GM18951 (cell line): ENCODE measurements at regions not wholly inside any gene's neighbourhood (a gene's known extent, or its start where the extent isn't known, plus 50 kb on each side); places are given as distances from the start of the nearest gene placed in this dataset.

Experiments used
- POLR2A ChIP-seq: IDR thresholded peaks from 4 replicates; pipeline ENCODE4 v1.6.1; 2011; ENCODE audit warnings: mild to moderate bottlenecking; ENCODE audit not compliant: insufficient read length, insufficient read depth; ENCODE audit errors: extremely low read depth
- in situ Hi-C: fragments of 300-500 bp; cut with MboI; formaldehyde crosslinking; loops from one replicate; pipeline ENCODE4 v1.12.0; 2022; ENCODE audit warnings: low sequenced_read_pairs, mixed read lengths, inconsistent platforms; ENCODE audit not compliant: unreplicated experiment

- in situ Hi-C loops = no loop called here
- no peak for TF ChIP-seq POLR2A
Observed at GRCh38 chr1:199639453-199639852, 388.1 kb upstream of the NR5A2 start.

DNA sequence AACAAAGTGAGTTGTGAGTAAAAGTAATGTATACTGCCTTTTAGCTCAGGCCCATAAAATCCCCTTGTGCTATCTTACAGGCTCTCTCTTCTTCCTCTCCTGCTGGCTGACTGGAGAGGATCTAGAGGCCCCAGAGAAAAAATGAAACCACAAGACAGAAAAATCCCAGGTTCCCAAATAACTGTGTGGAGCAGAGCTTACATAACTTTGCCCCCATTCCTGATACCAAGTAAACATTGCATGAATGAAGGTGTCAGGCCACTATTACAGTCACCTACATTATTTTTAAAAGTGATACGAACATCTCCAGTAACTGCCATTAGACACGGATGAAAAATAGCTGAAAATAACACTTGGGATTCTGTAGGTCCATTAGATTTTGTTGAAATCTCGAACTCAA lies 386.0 kb upstream of the NR5A2 start:
- in situ Hi-C loops = no loop called here
- TF ChIP-seq POLR2A = no peak

GRCh38 chr1:199644912-199645311 lies 382.6 kb upstream of the NR5A2 start:
- in situ Hi-C loops = no loop called here
- TF ChIP-seq POLR2A = no peak

GRCh38 chr1:199646761-199647160 lies 380.7 kb upstream of the NR5A2 start:
- TF ChIP-seq POLR2A = no peak
- in situ Hi-C loops = no loop called here

DNA sequence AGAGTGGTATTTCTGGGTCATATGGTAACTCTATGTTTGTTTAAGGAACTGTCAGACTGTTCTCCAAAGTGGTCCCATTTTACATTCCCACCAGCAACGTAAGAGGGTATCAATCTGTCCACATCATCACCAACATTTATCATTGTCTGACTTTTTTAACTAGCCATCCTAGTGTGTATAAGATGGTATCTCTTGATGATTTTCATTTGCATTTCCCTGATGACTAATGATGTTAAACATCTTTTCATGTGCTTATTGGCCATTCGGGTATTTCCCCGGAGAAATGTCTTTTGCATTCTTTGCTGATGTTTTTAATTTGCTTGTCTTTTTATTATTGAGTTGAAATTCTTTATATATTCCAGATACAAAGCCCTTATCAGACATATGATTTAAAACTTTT lies 370.1 kb upstream of the NR5A2 start:
- in situ Hi-C loops = no loop called here
- TF ChIP-seq POLR2A = no peak

- in situ Hi-C loops = no loop called here
- TF ChIP-seq POLR2A = no peak
Observed at GRCh38 chr1:199660071-199660470, 367.4 kb upstream of the NR5A2 start.

DNA sequence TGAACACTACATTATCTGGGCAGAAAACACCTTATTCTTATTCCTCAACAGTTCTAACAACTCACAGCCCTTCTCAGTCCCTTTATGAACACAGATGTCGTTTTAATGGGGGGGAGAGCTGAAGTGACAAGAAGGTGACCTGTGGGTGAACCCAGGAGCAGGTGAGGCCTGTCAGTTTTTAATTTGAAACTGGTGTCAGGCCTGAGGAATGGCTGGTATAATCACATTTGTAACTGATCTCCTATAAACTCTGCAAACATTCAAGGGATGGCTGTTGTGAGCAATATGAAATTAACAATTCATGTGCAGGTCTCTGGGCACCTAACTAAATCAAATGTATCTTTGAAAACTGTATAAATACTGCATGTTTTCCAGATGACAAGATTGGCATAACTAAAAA lies 362.1 kb upstream of the NR5A2 start:
- in situ Hi-C loops = no loop called here
- no peak for TF ChIP-seq POLR2A

GRCh38 chr1:199667089-199667488 lies 360.4 kb upstream of the NR5A2 start:
- no peak for TF ChIP-seq POLR2A
- in situ Hi-C loops = no loop called here

- TF ChIP-seq POLR2A = no peak
- in situ Hi-C loops = no loop called here
Observed at GRCh38 chr1:199669916-199670315, 357.6 kb upstream of the NR5A2 start.

GRCh38 chr1:199671684-199672083 lies 355.8 kb upstream of the NR5A2 start:
- TF ChIP-seq POLR2A = no peak
- in situ Hi-C loops = no loop called here

DNA sequence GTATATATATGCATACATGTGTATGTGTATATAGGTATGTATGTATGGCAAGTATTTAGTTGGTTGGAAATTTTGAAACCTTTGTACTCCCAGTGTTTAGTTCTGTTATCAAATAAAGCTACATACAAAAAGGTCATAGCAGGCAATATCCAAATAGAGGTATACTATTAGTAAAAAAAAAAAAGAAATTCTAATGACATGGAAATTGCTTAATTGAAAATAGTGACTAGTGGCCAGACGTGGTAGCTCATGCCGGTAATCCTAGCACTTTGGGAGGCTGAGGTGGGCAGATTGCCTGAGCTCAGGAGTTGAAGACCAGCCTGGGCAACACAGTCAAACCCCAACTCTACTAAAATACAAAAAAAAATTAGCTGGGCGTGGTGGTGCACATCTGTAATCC lies 351.6 kb upstream of the NR5A2 start:
- in situ Hi-C loops = no loop called here
- TF ChIP-seq POLR2A = no peak

- in situ Hi-C loops = no loop called here
- no peak for TF ChIP-seq POLR2A
Observed at GRCh38 chr1:199678771-199679170, 348.7 kb upstream of the NR5A2 start.

- no peak for TF ChIP-seq POLR2A
- in situ Hi-C loops = loop anchor here (10.0 kb wide), 1 partner anchor 833 kb away; no protein-coding TSS in a partner anchor
Observed at GRCh38 chr1:199682081-199682480, 345.4 kb upstream of the NR5A2 start.

DNA sequence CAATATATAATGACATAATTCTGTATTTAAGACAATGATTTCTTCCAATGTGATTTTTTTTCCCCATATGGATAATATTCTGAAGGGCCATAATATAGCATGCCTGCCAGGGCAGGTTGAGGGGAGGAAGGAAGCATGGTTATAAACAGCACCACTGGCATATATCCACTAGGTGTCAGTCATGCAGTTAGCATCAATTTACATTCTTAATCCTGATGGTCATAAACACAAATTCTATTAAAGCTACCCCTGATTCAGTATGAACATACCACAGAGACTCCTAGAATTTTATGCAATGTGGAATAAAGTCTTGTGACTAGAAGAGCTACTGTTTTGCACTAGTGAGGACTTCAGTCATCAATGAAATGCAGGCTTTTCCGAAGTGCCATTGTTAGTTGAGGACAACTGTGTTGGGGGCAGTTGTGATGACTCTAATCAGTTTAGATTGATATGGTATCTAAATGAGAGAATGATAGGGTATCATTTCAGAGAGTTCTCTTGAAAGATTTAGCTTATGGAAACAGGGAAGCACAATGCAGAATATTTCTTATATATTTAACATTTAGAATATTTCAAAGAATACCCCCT lies 342.7 kb upstream of the NR5A2 start:
- in situ Hi-C loops = loop anchor here (10.0 kb wide), 1 partner anchor 830 kb away; no protein-coding TSS in a partner anchor
- TF ChIP-seq POLR2A = no peak

- in situ Hi-C loops = loop anchor here (10.0 kb wide), 1 partner anchor 829 kb away; no protein-coding TSS in a partner anchor
- no peak for TF ChIP-seq POLR2A
Observed at GRCh38 chr1:199685369-199685768, 342.1 kb upstream of the NR5A2 start.
